Large intestine (tissue), 3 donors: ENCODE measurements at regions not wholly inside any gene's neighbourhood (a gene's known extent, or its start where the extent isn't known, plus 50 kb on each side); places are given as distances from the start of the nearest gene placed in this dataset.

Experiments used
- DNase-seq, 2 donors: peaks; one replicate each; pipeline versions ENCODE4 v3.0.0 to v3.0.0-alpha.2; 2013
- H3K27ac ChIP-seq: one replicate; pipeline ENCODE4 v1.5.1; 2013; ENCODE audit warnings: low read length
- H3K27me3 ChIP-seq: 2 replicates; pipeline ENCODE4 v1.6.1; 2013; ENCODE audit warnings: low read length; ENCODE audit not compliant: control insufficient read depth, insufficient read depth
- H3K36me3 ChIP-seq: 2 replicates; pipeline ENCODE4 v1.6.1; 2013; ENCODE audit warnings: low read length; ENCODE audit not compliant: control insufficient read depth, insufficient read depth
- H3K4me1 ChIP-seq: one replicate; pipeline ENCODE4 v1.6.1; 2013; ENCODE audit warnings: low read length; ENCODE audit not compliant: control insufficient read depth, insufficient read depth
- H3K4me3 ChIP-seq: one replicate; pipeline ENCODE4 v1.5.1; 2013; ENCODE audit warnings: low read length
- H3K9me3 ChIP-seq: one replicate; pipeline ENCODE4 v1.6.1; 2013; ENCODE audit warnings: mild to moderate bottlenecking, low read depth, low read length, moderate library complexity; ENCODE audit not compliant: control insufficient read depth
- WGBS: methylation state at CpG from one replicate; pipeline ENCODE4 v1.1.5; 2013; ENCODE audit warnings: low lambda C conversion rate; ENCODE audit not compliant: insufficient coverage; 5-methylcytosine and 5-hydroxymethylcytosine counted together

- no peaks in the 10 kb centered on the region for H3K9me3 ChIP-seq
- DNase-seq, result no peak
- WGBS, result 29% methylated on average over 1 of the region's 5 CpGs
- H3K27me3 ChIP-seq, result no peaks in the 10 kb centered on the region
- no peaks in the 10 kb centered on the region for H3K4me1 ChIP-seq
- no peaks in the 10 kb centered on the region for H3K36me3 ChIP-seq
- no peak overlapping the region for H3K4me3 ChIP-seq
- no peak overlapping the region for H3K27ac ChIP-seq
Measured at GRCh38 chr3:67791620-67792019, 137.2 kb upstream of the SUCLG2 start.

- WGBS, result no CpG with 5 or more reads among the region's 2 CpGs
- Histone ChIP-seq H3K9me3 (no peaks in the 10 kb centered on the region), H3K27me3 (no peaks in the 10 kb centered on the region), H3K4me1 (no peaks in the 10 kb centered on the region), H3K36me3 (no peaks in the 10 kb centered on the region), H3K4me3 (no peak overlapping the region), H3K27ac (no peak overlapping the region)
- peak; percentile 16 to 27 for DNase-seq
Measured at GRCh38 chr3:67790043-67790442, 135.6 kb upstream of the SUCLG2 start.

DNA sequence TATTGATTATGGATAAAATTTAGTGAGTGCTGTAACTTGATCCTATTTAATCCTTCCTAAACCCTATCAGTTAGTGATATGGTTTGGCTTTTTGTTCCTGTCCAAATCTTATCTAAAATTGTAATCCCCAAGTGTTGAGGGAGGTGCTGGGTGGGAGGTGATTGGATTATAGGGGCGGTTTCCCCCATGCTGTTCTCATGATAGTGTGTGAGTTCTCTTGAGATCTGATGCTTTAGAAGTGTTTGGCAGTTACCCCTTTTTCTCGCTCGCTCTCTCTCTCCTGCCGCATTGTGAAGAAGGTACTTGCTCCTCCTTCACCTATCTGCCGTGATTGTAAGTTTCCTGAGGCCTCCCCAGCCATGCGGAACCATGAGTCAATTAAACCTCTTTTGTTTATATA, 134.0 kb upstream of the SUCLG2 start:
- no peak for DNase-seq
- Histone ChIP-seq H3K27ac (no peak overlapping the region), H3K4me3 (no peak overlapping the region), H3K36me3 (no peaks in the 10 kb centered on the region), H3K9me3 (no peaks in the 10 kb centered on the region), H3K27me3 (no peaks in the 10 kb centered on the region), H3K4me1 (no peaks in the 10 kb centered on the region)
- 100% methylated on average over 4 of the region's 6 CpGs for WGBS

DNA sequence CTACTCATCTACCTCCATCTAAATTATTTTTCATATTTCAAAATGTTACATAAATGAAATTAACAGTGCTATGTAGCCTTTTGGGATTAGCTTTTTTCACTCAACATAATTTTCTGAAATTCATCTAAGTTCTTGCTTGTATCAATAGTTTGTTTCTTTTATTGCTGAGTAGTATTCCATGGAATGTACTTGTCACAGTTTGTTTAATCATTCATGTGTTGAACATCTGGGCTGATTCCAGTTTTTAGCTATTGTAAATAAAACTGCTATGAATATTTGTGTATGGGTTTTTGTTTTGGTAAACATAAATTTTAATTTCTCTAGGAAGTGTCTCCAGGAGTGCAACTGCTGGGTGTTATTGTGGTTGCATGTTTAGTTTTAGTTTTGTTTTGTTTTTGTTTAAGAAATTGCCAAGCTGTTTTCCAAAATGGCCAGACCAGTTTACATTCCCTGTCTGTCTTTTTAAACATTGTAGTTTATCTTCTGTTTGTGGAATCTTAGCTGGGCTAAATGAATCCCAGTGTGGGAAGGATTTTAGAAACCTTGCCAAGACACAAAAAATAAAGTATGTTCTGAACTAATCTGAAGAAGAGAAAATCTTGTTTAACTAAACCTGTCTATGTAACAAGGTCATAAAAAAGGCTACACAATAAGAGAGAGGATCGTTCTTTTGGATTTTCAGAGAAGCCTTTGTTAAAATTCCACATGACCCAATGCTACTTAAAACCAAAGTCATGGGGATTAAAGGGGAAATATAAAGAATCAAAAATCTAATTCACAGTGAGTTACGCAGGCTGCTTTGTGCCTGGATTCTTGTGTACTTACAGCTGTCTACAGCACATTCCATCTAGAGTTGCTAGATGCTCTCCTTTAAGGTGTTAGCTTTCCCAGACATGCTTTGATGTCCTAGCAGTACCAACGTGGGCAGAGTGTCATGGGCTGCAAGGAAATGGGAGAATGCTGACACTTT, 129.2 kb upstream of the SUCLG2 start:
- no peak for DNase-seq
- Histone ChIP-seq H3K4me1 (no peaks in the 10 kb centered on the region), H3K27me3 (no peaks in the 10 kb centered on the region), H3K4me3 (no peak overlapping the region), H3K27ac (no peak overlapping the region), H3K9me3 (peaks cover 8% of the 10 kb centered on the region), H3K36me3 (no peaks in the 10 kb centered on the region)
- WGBS, result no CpG with 5 or more reads among the region's 3 CpGs

DNA sequence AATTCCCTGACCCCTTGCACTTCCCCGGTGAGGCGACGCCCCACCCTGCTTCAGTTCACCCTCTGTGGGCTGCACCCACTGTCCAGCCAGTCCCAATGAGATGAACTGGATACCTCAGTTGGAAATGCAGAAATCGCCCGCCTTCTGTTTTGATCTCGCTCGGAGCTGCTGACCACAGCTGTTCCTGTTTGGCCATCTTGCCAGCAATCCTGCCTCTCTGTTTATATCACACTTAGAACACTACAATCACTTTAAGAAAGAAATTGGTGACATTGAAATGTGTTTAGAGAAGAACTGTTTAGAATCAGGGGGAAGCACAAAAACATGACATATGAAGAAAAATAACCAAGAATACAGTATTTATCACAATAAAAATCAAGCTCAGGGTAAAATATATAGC, 127.5 kb upstream of the SUCLG2 start:
- no peak overlapping the region for H3K4me3 ChIP-seq
- WGBS, result no CpG with 5 or more reads among the region's 7 CpGs
- no peak for DNase-seq

DNA sequence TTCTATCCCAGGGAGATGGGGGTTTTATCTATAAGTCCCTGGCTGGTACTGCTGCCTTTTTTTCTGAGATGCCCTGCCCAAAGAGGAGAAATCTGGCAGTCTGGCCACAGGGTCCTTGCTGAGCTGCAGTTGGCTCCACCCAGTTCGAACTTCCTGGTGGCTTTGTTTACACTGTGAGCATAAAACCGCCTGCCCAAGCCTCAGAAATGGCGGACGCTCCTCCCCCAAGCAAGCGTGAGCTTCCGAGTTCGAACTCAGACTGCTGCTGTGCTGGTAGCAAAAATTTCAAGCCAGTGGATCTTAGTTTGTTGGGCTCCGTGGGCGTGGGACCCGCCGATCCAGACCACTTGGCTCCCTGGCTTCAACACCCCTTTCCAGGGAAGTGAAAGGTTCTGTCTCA, 126.8 kb upstream of the SUCLG2 start:
- Histone ChIP-seq H3K9me3 (peaks cover 8% of the 10 kb centered on the region), H3K4me3 (no peak overlapping the region), H3K27ac (no peak overlapping the region), H3K27me3 (no peaks in the 10 kb centered on the region), H3K4me1 (no peaks in the 10 kb centered on the region), H3K36me3 (no peaks in the 10 kb centered on the region)
- WGBS, result no CpG with 5 or more reads among the region's 11 CpGs
- DNase-seq, result no peak

More for the DNA sequence above, 127.5 kb upstream of the SUCLG2 start:
- H3K27ac ChIP-seq, result no peak overlapping the region
- H3K36me3 ChIP-seq, result no peaks in the 10 kb centered on the region
- H3K9me3 ChIP-seq, result peaks cover 8% of the 10 kb centered on the region
- H3K27me3 ChIP-seq, result no peaks in the 10 kb centered on the region
- no peaks in the 10 kb centered on the region for H3K4me1 ChIP-seq

DNA sequence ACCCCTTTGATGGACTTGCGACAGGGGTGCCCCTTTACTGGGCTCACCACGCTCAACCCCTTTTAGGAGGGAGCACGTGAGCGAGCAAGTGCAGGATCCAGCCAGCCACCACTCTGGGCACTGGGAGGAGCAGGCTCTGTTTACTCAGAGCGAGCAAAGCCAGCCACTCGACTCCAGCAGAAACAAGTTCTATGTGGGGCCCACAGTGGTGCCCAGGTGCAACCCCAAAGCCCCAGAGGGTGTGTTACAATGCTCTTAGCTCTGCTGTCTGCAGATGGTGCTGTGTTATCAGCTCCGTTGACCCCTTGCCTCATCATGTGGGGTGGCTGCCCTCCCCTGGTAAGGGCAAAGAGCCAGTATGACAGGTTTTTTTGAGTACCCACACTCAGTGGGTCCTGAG, 120.3 kb upstream of the SUCLG2 start:
- no CpG with 5 or more reads among the region's 7 CpGs for WGBS

GRCh38 chr3:67765575-67765974, 111.2 kb upstream of the SUCLG2 start:
- no peak overlapping the region for H3K27ac ChIP-seq
- H3K9me3 ChIP-seq, result no peaks in the 10 kb centered on the region
- no peaks in the 10 kb centered on the region for H3K27me3 ChIP-seq
- H3K4me3 ChIP-seq, result no peak overlapping the region
- H3K4me1 ChIP-seq, result no peaks in the 10 kb centered on the region
- H3K36me3 ChIP-seq, result no peaks in the 10 kb centered on the region
- no peak for DNase-seq
- WGBS, result no CpG with 5 or more reads among the region's 2 CpGs

More for the DNA sequence above, 120.3 kb upstream of the SUCLG2 start:
- Histone ChIP-seq H3K27ac (no peak overlapping the region), H3K4me1 (no peaks in the 10 kb centered on the region), H3K9me3 (no peaks in the 10 kb centered on the region), H3K27me3 (no peaks in the 10 kb centered on the region), H3K36me3 (no peaks in the 10 kb centered on the region), H3K4me3 (no peak overlapping the region)
- no peak for DNase-seq

GRCh38 chr3:67745296-67745695, 90.9 kb upstream of the SUCLG2 start:
- Histone ChIP-seq H3K4me3 (no peak overlapping the region), H3K9me3 (no peaks in the 10 kb centered on the region), H3K27me3 (no peaks in the 10 kb centered on the region), H3K4me1 (no peaks in the 10 kb centered on the region), H3K27ac (no peak overlapping the region), H3K36me3 (no peaks in the 10 kb centered on the region)
- no CpG with 5 or more reads among the region's 1 CpG for WGBS
- no peak for DNase-seq

DNA sequence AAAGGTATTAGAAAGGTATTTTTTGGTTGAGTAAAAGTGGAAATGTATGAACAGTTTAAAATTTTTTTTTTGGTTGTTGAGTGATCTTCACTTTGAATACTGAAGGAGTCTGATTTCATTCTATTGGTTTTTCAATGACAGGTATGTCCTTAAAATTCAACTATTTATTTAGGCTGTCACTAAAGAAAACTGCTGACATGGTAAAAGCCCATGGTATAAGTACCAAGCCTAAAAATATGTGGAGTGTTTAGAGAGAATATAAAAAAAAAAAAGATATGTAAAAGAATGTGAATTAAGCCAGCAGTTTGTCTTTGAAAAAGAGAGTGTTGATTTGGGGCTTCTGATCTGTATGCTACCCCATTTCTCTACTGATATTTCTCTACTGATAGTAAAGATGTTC, 90.3 kb upstream of the SUCLG2 start:
- Histone ChIP-seq H3K36me3 (no peaks in the 10 kb centered on the region), H3K4me3 (no peak overlapping the region), H3K27ac (no peak overlapping the region), H3K4me1 (no peaks in the 10 kb centered on the region), H3K9me3 (no peaks in the 10 kb centered on the region), H3K27me3 (no peaks in the 10 kb centered on the region)
- DNase-seq, result no peak

- Histone ChIP-seq H3K4me1 (no peaks in the 10 kb centered on the region), H3K36me3 (no peaks in the 10 kb centered on the region), H3K27ac (no peak overlapping the region), H3K9me3 (no peaks in the 10 kb centered on the region), H3K4me3 (no peak overlapping the region), H3K27me3 (no peaks in the 10 kb centered on the region)
- DNase-seq, result no peak
Measured at GRCh38 chr3:67739851-67740250, 85.4 kb upstream of the SUCLG2 start.
